ENCODE measurements at regions not wholly inside any gene's neighbourhood (a gene's known extent, or its start where the extent isn't known, plus 50 kb on each side); places are given as distances from the start of the nearest gene placed in this dataset.

- no peak overlapping the region for H3K4me3 ChIP-seq
- no peak for DNase-seq
- no peaks in the 10 kb centered on the region for H3K36me3 ChIP-seq
- H3K9me3 ChIP-seq, result no peaks in the 10 kb centered on the region
- no peaks in the 10 kb centered on the region for H3K27me3 ChIP-seq
These were observed 1041.0 kb upstream of the TENM3 start for GRCh38 chr4:181202240-181202639.

- Histone ChIP-seq H3K9me3 (no peaks in the 10 kb centered on the region), H3K4me3 (no peak overlapping the region), H3K36me3 (no peaks in the 10 kb centered on the region), H3K27me3 (no peaks in the 10 kb centered on the region)
- no peak for DNase-seq
These were observed 1039.1 kb upstream of the TENM3 start for GRCh38 chr4:181204109-181204508.

- Histone ChIP-seq H3K9me3 (no peaks in the 10 kb centered on the region), H3K4me3 (no peak overlapping the region), H3K36me3 (no peaks in the 10 kb centered on the region), H3K27me3 (no peaks in the 10 kb centered on the region)
- no peak for DNase-seq
These were observed 1029.7 kb upstream of the TENM3 start for GRCh38 chr4:181213551-181213950.

GRCh38 chr4:181216501-181216900 lies 1026.7 kb upstream of the TENM3 start:
- no peak for DNase-seq
- no peaks in the 10 kb centered on the region for H3K36me3 ChIP-seq

GRCh38 chr4:181219783-181220416 lies 1023.3 kb upstream of the TENM3 start:
- Histone ChIP-seq H3K27me3 (no peaks in the 10 kb centered on the region), H3K4me3 (no peak overlapping the region)
- no peak for DNase-seq

More at GRCh38 chr4:181216501-181216900, 1026.7 kb upstream of the TENM3 start:
- Histone ChIP-seq H3K4me3 (no peak overlapping the region), H3K27me3 (no peaks in the 10 kb centered on the region), H3K9me3 (no peaks in the 10 kb centered on the region)

GRCh38 chr4:181224852-181225251 lies 1018.4 kb upstream of the TENM3 start:
- no peaks in the 10 kb centered on the region for H3K9me3 ChIP-seq
- DNase-seq, result no peak

More at GRCh38 chr4:181219783-181220416, 1023.3 kb upstream of the TENM3 start:
- H3K36me3 ChIP-seq, result no peaks in the 10 kb centered on the region
- H3K9me3 ChIP-seq, result no peaks in the 10 kb centered on the region

GRCh38 chr4:181225616-181226261 lies 1017.5 kb upstream of the TENM3 start:
- no peaks in the 10 kb centered on the region for H3K27me3 ChIP-seq
- no peak for DNase-seq
- no peak overlapping the region for H3K4me3 ChIP-seq
- H3K36me3 ChIP-seq, result no peaks in the 10 kb centered on the region
- H3K9me3 ChIP-seq, result no peaks in the 10 kb centered on the region

More at GRCh38 chr4:181224852-181225251, 1018.4 kb upstream of the TENM3 start:
- H3K36me3 ChIP-seq, result no peaks in the 10 kb centered on the region
- no peaks in the 10 kb centered on the region for H3K27me3 ChIP-seq
- no peak overlapping the region for H3K4me3 ChIP-seq

GRCh38 chr4:181234951-181235680 lies 1008.1 kb upstream of the TENM3 start:
- Histone ChIP-seq H3K27me3 (no peaks in the 10 kb centered on the region), H3K36me3 (no peaks in the 10 kb centered on the region)
- DNase-seq, result no peak

GRCh38 chr4:181245326-181245725 lies 997.9 kb upstream of the TENM3 start:
- no peak for DNase-seq
- Histone ChIP-seq H3K9me3 (no peaks in the 10 kb centered on the region), H3K27me3 (no peaks in the 10 kb centered on the region), H3K36me3 (no peaks in the 10 kb centered on the region), H3K4me3 (no peak overlapping the region)

More at GRCh38 chr4:181234951-181235680, 1008.1 kb upstream of the TENM3 start:
- no peak overlapping the region for H3K4me3 ChIP-seq
- H3K9me3 ChIP-seq, result no peaks in the 10 kb centered on the region

- no peaks in the 10 kb centered on the region for H3K36me3 ChIP-seq
- no peak for DNase-seq
- H3K27me3 ChIP-seq, result no peaks in the 10 kb centered on the region
These were observed 994.2 kb upstream of the TENM3 start for GRCh38 chr4:181249031-181249430.

GRCh38 chr4:181254771-181255170 lies 988.4 kb upstream of the TENM3 start:
- Histone ChIP-seq H3K27me3 (no peaks in the 10 kb centered on the region), H3K36me3 (no peaks in the 10 kb centered on the region), H3K9me3 (no peaks in the 10 kb centered on the region), H3K4me3 (no peak overlapping the region)
- no peak for DNase-seq

More at GRCh38 chr4:181249031-181249430, 994.2 kb upstream of the TENM3 start:
- H3K4me3 ChIP-seq, result no peak overlapping the region
- no peaks in the 10 kb centered on the region for H3K9me3 ChIP-seq

GRCh38 chr4:181258569-181258968 lies 984.6 kb upstream of the TENM3 start:
- Histone ChIP-seq H3K9me3 (no peaks in the 10 kb centered on the region), H3K27me3 (no peaks in the 10 kb centered on the region), H3K36me3 (no peaks in the 10 kb centered on the region), H3K4me3 (no peak overlapping the region)
- DNase-seq, result no peak

GRCh38 chr4:181259081-181259709 lies 984.0 kb upstream of the TENM3 start:
- H3K4me3 ChIP-seq, result no peak overlapping the region
- no peaks in the 10 kb centered on the region for H3K9me3 ChIP-seq
- no peaks in the 10 kb centered on the region for H3K36me3 ChIP-seq
- no peak for DNase-seq
- no peaks in the 10 kb centered on the region for H3K27me3 ChIP-seq

GRCh38 chr4:181261279-181261678 lies 981.9 kb upstream of the TENM3 start:
- no peak for DNase-seq
- Histone ChIP-seq H3K4me3 (no peak overlapping the region), H3K36me3 (no peaks in the 10 kb centered on the region), H3K27me3 (no peaks in the 10 kb centered on the region), H3K9me3 (no peaks in the 10 kb centered on the region)

- Histone ChIP-seq H3K36me3 (no peaks in the 10 kb centered on the region), H3K4me3 (no peak overlapping the region), H3K9me3 (no peaks in the 10 kb centered on the region), H3K27me3 (no peaks in the 10 kb centered on the region)
- DNase-seq, result no peak
These were observed 978.3 kb upstream of the TENM3 start for GRCh38 chr4:181264893-181265292.

GRCh38 chr4:181265370-181265769 lies 977.8 kb upstream of the TENM3 start:
- no peaks in the 10 kb centered on the region for H3K27me3 ChIP-seq
- no peaks in the 10 kb centered on the region for H3K36me3 ChIP-seq
- H3K4me3 ChIP-seq, result no peak overlapping the region
- no peak for DNase-seq
- no peaks in the 10 kb centered on the region for H3K9me3 ChIP-seq

- no peaks in the 10 kb centered on the region for H3K36me3 ChIP-seq
These were observed 972.0 kb upstream of the TENM3 start for GRCh38 chr4:181271116-181271640.

More at GRCh38 chr4:181271116-181271640, 972.0 kb upstream of the TENM3 start:
- no peaks in the 10 kb centered on the region for H3K9me3 ChIP-seq
- H3K4me3 ChIP-seq, result no peak overlapping the region
- DNase-seq, result no peak
- no peaks in the 10 kb centered on the region for H3K27me3 ChIP-seq

Data from MG63 (cell line).